K562 (cell line): ENCODE measurements at regions not wholly inside any gene's neighbourhood (a gene's known extent, or its start where the extent isn't known, plus 50 kb on each side); places are given as distances from the start of the nearest gene placed in this dataset.

Experiments
- EZH2 ChIP-seq: IDR thresholded peaks from 2 replicates; pipeline ENCODE4 v1.6.1; 2012; ENCODE audit warnings: low read depth, mild to moderate bottlenecking, inconsistent platforms, low read length, borderline replicate concordance
- POLR2A ChIP-seq: fragments of 450-650 bp; conservative IDR thresholded peaks from 2 replicates; pipeline ENCODE4 v1.6.1; 2016
- SRSF9 ChIP-seq: fragments of 200-400 bp; formaldehyde crosslinking; IDR thresholded peaks from 2 replicates; pipeline ENCODE4 v1.6.1; 2017; ENCODE audit warnings: low read depth, low read length, borderline replicate concordance
- TEAD2 ChIP-seq: fragments of 450-650 bp; IDR thresholded peaks from 2 replicates; pipeline ENCODE4 v1.6.1; 2016; ENCODE audit warnings: missing genetic modification characterization, control low read depth, missing compliant biosample characterization
- ZNF639 ChIP-seq, 2 experiments: fragments of 200-800 bp in 1 of 2; sonication (Bioruptor generic) in 1 of 2; sonication (generic) in 1 of 2; formaldehyde crosslinking in 1 of 2; IDR thresholded peaks in 1 of 2; conservative IDR thresholded peaks in 1 of 2; 2 replicates each; pipeline versions ENCODE4 v1.5.0 to v1.6.1; 2016 to 2020; ENCODE audit warnings: missing compliant biosample characterization in 1 of 2, missing genetic modification characterization in 1 of 2, missing genetic modification reagents in 1 of 2
- TF ChIP-seq, protein P1 (sequence below): fragments of 250-450 bp; sonication (Bioruptor Pico); IDR thresholded peaks from 2 replicates; pipeline ENCODE4 v1.4.0; 2020

DNA sequence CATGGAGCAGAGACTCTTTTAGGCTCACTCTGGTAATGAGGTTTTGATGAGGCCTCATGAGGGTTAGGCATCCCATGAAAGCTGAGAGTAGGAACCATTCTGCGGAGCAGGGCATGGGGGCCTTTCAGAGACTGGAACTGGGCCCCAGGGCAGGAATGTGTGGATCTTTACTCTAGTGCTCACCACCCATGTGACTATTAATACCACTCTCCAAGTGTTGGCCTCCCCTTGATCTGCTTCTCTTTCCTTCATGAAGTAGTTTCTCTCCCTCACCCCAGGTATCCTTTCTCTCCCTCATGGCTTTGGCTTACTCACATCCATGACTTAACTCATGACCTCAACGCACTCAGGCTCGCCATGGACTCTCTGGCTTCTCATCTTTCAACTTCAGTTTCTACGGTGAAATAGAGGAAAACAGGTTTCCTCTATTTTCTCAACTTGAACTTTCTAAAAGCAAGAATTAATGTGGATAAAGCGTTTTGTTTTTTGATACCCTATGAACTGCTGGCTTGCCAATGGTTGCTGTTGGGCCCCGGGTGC lies 50.5 kb upstream of the GADD45A start:
- TF ChIP-seq TEAD2 (no peak), POLR2A (no peak), EZH2 (no peak), ZNF639 (CRISPR knock-in tag; conservative IDR thresholded peaks at IDR 0.05 in 1 of 2, IDR thresholded peaks at IDR 0.05 in 1 of 2) (no peak), SRSF9 (no peak)
- TF ChIP-seq, protein P1, sequence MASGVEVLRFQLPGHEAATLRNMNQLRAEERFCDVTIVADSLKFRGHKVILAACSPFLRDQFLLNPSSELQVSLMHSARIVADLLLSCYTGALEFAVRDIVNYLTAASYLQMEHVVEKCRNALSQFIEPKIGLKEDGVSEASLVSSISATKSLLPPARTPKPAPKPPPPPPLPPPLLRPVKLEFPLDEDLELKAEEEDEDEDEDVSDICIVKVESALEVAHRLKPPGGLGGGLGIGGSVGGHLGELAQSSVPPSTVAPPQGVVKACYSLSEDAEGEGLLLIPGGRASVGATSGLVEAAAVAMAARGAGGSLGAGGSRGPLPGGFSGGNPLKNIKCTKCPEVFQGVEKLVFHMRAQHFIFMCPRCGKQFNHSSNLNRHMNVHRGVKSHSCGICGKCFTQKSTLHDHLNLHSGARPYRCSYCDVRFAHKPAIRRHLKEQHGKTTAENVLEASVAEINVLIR (CRISPR knock-in tag) = no peak
